GM23338 (cell line): ENCODE measurements at regions not wholly inside any gene's neighbourhood (a gene's known extent, or its start where the extent isn't known, plus 50 kb on each side); places are given as distances from the start of the nearest gene placed in this dataset.

Experiments used
- ATAC-seq: fragments of 200-7000 bp; cut with Tn5 transposase; 3 replicates; pipeline ENCODE4 v1.9.1; 2020
- DNase-seq: peaks from one replicate; pipeline ENCODE4 v3.0.0-alpha.2; 2015; ENCODE audit warnings: low spot score
- H2AFZ ChIP-seq: fragments of 200-600 bp; sonication (generic); 2 replicates; pipeline ENCODE4 v1.8.0; 2016; ENCODE audit warnings: antibody characterized with exemption, mild to moderate bottlenecking, moderate library complexity
- H3F3A ChIP-seq: fragments of 200-600 bp; sonication (generic); replicated peaks from 2 replicates; pipeline ENCODE4 v1.8.0; 2017; ENCODE audit warnings: antibody characterized with exemption, mixed run types, low read depth
- H3K27ac ChIP-seq: fragments of 200-600 bp; sonication (generic); 2 replicates; pipeline ENCODE4 v1.6.1; 2016; ENCODE audit warnings: low read depth
- H3K27me3 ChIP-seq: fragments of 200-600 bp; sonication (generic); 2 replicates; pipeline ENCODE4 v1.8.0; 2016; ENCODE audit warnings: mild to moderate bottlenecking, mixed run types, moderate library complexity; ENCODE audit not compliant: insufficient read depth
- H3K36me3 ChIP-seq: fragments of 200-600 bp; sonication (generic); 2 replicates; pipeline ENCODE4 v1.8.0; 2016; ENCODE audit warnings: mild to moderate bottlenecking; ENCODE audit not compliant: insufficient read depth
- H3K4me1 ChIP-seq: fragments of 200-600 bp; sonication (generic); 2 replicates; pipeline ENCODE4 v1.8.0; 2016; ENCODE audit warnings: mild to moderate bottlenecking, moderate library complexity; ENCODE audit not compliant: insufficient read depth
- H3K4me2 ChIP-seq: fragments of 200-600 bp; sonication (generic); 2 replicates; pipeline ENCODE4 v1.7.1; 2017; ENCODE audit warnings: mixed run types
- H3K4me3 ChIP-seq: fragments of 200-600 bp; sonication (generic); 2 replicates; pipeline ENCODE4 v1.6.1; 2016; ENCODE audit warnings: mixed run types
- H3K79me2 ChIP-seq: fragments of 200-600 bp; sonication (generic); replicated peaks from 2 replicates; pipeline ENCODE4 v1.8.0; 2017; ENCODE audit warnings: mild to moderate bottlenecking; ENCODE audit not compliant: insufficient read depth
- H3K9me2 ChIP-seq: fragments of 200-600 bp; sonication (generic); 2 replicates; pipeline ENCODE4 v1.8.0; 2017; ENCODE audit not compliant: insufficient read depth
- H4K20me1 ChIP-seq: fragments of 200-600 bp; sonication (generic); replicated peaks from 2 replicates; pipeline ENCODE4 v1.8.0; 2017; ENCODE audit warnings: mild to moderate bottlenecking; ENCODE audit not compliant: insufficient read depth
- H3K27ac Mint-ChIP-seq: 2 replicates; pipeline ENCODE4 v1.8.0; 2020; ENCODE audit warnings: inconsistent platforms, mild to moderate bottlenecking, moderate library complexity, mixed read lengths
- H3K27me3 Mint-ChIP-seq: 3 replicates; pipeline ENCODE4 v1.8.0; 2022; ENCODE audit warnings: low read depth, mild to moderate bottlenecking, moderate library complexity, mixed read lengths, inconsistent platforms; ENCODE audit not compliant: insufficient read depth, poor library complexity
- H3K36me3 Mint-ChIP-seq: 3 replicates; pipeline ENCODE4 v1.8.0; 2021; ENCODE audit warnings: low read depth, mild to moderate bottlenecking, inconsistent platforms, moderate library complexity, mixed read lengths
- H3K4me1 Mint-ChIP-seq: 3 replicates; pipeline ENCODE4 v1.8.0; 2020; ENCODE audit warnings: mild to moderate bottlenecking, inconsistent platforms, mixed read lengths
- H3K4me3 Mint-ChIP-seq: 3 replicates; pipeline ENCODE4 v1.8.0; 2021; ENCODE audit warnings: moderate library complexity, mild to moderate bottlenecking, inconsistent platforms, mixed read lengths
- H3K9me3 Mint-ChIP-seq: 3 replicates; pipeline ENCODE4 v1.8.0; 2020; ENCODE audit warnings: moderate library complexity, mild to moderate bottlenecking, inconsistent platforms, mixed read lengths
- CREB1 ChIP-seq: fragments of 250-450 bp; sonication (Bioruptor Pico); IDR thresholded peaks from 2 replicates; pipeline ENCODE4 v1.5.0; 2020; ENCODE audit warnings: low read depth, mild to moderate bottlenecking, moderate library complexity
- CTCF ChIP-seq, 2 experiments: fragments of 200-600 bp in 1 of 2; sonication (generic) in 1 of 2; conservative IDR thresholded peaks; 2 replicates each; pipeline versions ENCODE4 v1.5.1 to v1.6.1; 2016 to 2017; ENCODE audit warnings: antibody characterized with exemption in 2 of 2, low read depth in 2 of 2, mild to moderate bottlenecking in 2 of 2, moderate library complexity in 1 of 2
- ETS1 ChIP-seq: IDR thresholded peaks from 2 replicates; pipeline ENCODE4 v1.6.1; 2016; ENCODE audit warnings: antibody characterized with exemption
- EZH2 ChIP-seq: fragments of 200-600 bp; sonication (generic); IDR thresholded peaks from one replicate; pipeline ENCODE4 v1.8.0; 2017; ENCODE audit warnings: antibody characterized with exemption, mild to moderate bottlenecking, low read depth; ENCODE audit not compliant: unreplicated experiment
- EZH2phosphoT487 ChIP-seq: fragments of 200-600 bp; sonication (generic); IDR thresholded peaks from one replicate; pipeline ENCODE4 v1.8.1; 2018; ENCODE audit warnings: antibody characterized with exemption; ENCODE audit not compliant: unreplicated experiment
- JUNB ChIP-seq: IDR thresholded peaks from one replicate; pipeline ENCODE4 v1.6.1; 2016; ENCODE audit warnings: antibody characterized with exemption; ENCODE audit not compliant: unreplicated experiment
- NANOG ChIP-seq: IDR thresholded peaks from 2 replicates; pipeline ENCODE4 v1.6.1; 2016; ENCODE audit warnings: antibody characterized with exemption, borderline replicate concordance
- POLR2AphosphoS5 ChIP-seq: IDR thresholded peaks from 2 replicates; pipeline ENCODE4 v1.6.1; 2016; ENCODE audit warnings: antibody characterized with exemption, low read depth
- REST ChIP-seq: IDR thresholded peaks from one replicate; pipeline ENCODE4 v1.6.1; 2018; ENCODE audit warnings: antibody characterized with exemption; ENCODE audit not compliant: unreplicated experiment
- STAT1 ChIP-seq: IDR thresholded peaks from one replicate; pipeline ENCODE4 v1.6.1; 2016; ENCODE audit warnings: antibody characterized with exemption; ENCODE audit not compliant: unreplicated experiment
- ZNF114 ChIP-seq: fragments of 250-450 bp; sonication (Bioruptor Pico); IDR thresholded peaks from 2 replicates; pipeline ENCODE4 v1.5.0; 2020; ENCODE audit warnings: mild to moderate bottlenecking, moderate library complexity
- ZNF331 ChIP-seq: fragments of 250-450 bp; sonication (Bioruptor Pico); IDR thresholded peaks from 2 replicates; pipeline ENCODE4 v1.5.0; 2020; ENCODE audit warnings: low read depth, mild to moderate bottlenecking, moderate library complexity
- ZNF462 ChIP-seq: fragments of 250-450 bp; sonication (Bioruptor Pico); IDR thresholded peaks from 2 replicates; pipeline ENCODE4 v1.5.0; 2020; ENCODE audit warnings: mild to moderate bottlenecking, moderate library complexity

- no peaks in the 10 kb centered on the region for H3K4me1 Mint-ChIP-seq
- TF ChIP-seq ZNF114 (CRISPR knock-in tag) = no peak
- TF ChIP-seq POLR2AphosphoS5 = no peak
- no peak for TF ChIP-seq ETS1
- TF ChIP-seq JUNB = no peak
- TF ChIP-seq STAT1 = no peak
- TF ChIP-seq CREB1 (CRISPR knock-in tag) = no peak
- TF ChIP-seq CTCF (conservative IDR thresholded peaks at IDR 0.05; ENCODE audit: low read depth in 2 of 2) = no peak
- TF ChIP-seq NANOG = no peak
- TF ChIP-seq EZH2 = no peak
- TF ChIP-seq REST = no peak
- no peak for TF ChIP-seq EZH2phosphoT487
- no peak for TF ChIP-seq ZNF331 (CRISPR knock-in tag)
- no peak for TF ChIP-seq ZNF462 (CRISPR knock-in tag)
Measured at GRCh38 chr6:68368845-68369244, 266.2 kb upstream of the ADGRB3 start.

More at GRCh38 chr6:68368845-68369244, 266.2 kb upstream of the ADGRB3 start:
- Histone ChIP-seq H3K27ac (no peak overlapping the region), H3K4me1 (no peaks in the 10 kb centered on the region), H3K4me2 (no peak overlapping the region), H3K79me2 (no peaks in the 10 kb centered on the region), H3F3A (no peaks in the 10 kb centered on the region), H3K4me3 (no peak overlapping the region), H4K20me1 (no peaks in the 10 kb centered on the region), H3K9me2 (0 out of 2 replicates have a peak, but pooled peaks cover 4% of the 10 kb centered on the region), H2AFZ (no peak overlapping the region), H3K27me3 (no peaks in the 10 kb centered on the region), H3K36me3 (no peaks in the 10 kb centered on the region)
- H3K27ac Mint-ChIP-seq = no peak overlapping the region
- no peak overlapping the region for H3K4me3 Mint-ChIP-seq
- no peak for DNase-seq
- H3K9me3 Mint-ChIP-seq = no peaks in the 10 kb centered on the region; the same call in 1 of the 3 replicates
- no peaks in the 10 kb centered on the region for H3K36me3 Mint-ChIP-seq
- no peak for ATAC-seq
- H3K27me3 Mint-ChIP-seq = peaks cover 2% of the 10 kb centered on the region
